Vagina (tissue), 2 donors: ENCODE measurements at regions not wholly inside any gene's neighbourhood (a gene's known extent, or its start where the extent isn't known, plus 50 kb on each side); places are given as distances from the start of the nearest gene placed in this dataset.

Experiments used
- POLR2A ChIP-seq, 2 donors: fragments of 450-650 bp; IDR thresholded peaks; one replicate each; pipeline ENCODE4 v1.6.1; 2017; ENCODE audit warnings: antibody characterized with exemption in 2 of 2, mild to moderate bottlenecking in 2 of 2, moderate library complexity in 2 of 2
- TF ChIP-seq, protein P1 (sequence below), 3 experiments: fragments of 450-650 bp in 2 of 3; fragments of 200-600 bp in 1 of 3; sonication (generic) in 1 of 3; IDR thresholded peaks; one replicate each; pipeline ENCODE4 v1.5.1; 2017 to 2019; ENCODE audit warnings: antibody characterized with exemption in 3 of 3, mild to moderate bottlenecking in 2 of 3, moderate library complexity in 2 of 3

DNA sequence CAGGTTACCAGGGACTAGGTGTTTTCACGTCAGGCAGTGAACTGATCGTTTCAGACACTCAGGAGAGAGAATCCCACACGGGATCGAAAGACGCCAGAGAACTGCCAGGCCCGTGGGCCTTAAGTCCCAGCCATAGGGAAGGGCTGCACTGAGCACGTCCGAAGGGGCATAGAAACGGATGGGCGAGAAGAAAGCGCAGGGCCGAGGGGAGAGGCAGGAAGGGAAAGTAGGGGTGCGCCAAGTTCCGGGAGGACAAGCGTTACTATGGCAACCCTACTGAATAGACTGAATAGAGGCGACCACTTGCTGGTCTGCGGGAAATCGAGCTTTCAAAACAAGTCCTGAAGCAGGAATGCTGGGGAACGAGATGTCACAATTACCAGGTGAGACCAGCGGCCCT lies 421.3 kb upstream of the NUPR2 start:
- TF ChIP-seq POLR2A (IDR thresholded peaks at IDR 0.05): no peak
- TF ChIP-seq, protein P1, sequence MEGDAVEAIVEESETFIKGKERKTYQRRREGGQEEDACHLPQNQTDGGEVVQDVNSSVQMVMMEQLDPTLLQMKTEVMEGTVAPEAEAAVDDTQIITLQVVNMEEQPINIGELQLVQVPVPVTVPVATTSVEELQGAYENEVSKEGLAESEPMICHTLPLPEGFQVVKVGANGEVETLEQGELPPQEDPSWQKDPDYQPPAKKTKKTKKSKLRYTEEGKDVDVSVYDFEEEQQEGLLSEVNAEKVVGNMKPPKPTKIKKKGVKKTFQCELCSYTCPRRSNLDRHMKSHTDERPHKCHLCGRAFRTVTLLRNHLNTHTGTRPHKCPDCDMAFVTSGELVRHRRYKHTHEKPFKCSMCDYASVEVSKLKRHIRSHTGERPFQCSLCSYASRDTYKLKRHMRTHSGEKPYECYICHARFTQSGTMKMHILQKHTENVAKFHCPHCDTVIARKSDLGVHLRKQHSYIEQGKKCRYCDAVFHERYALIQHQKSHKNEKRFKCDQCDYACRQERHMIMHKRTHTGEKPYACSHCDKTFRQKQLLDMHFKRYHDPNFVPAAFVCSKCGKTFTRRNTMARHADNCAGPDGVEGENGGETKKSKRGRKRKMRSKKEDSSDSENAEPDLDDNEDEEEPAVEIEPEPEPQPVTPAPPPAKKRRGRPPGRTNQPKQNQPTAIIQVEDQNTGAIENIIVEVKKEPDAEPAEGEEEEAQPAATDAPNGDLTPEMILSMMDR (IDR thresholded peaks at IDR 0.05): no peak
